ENCODE measurements at regions not wholly inside any gene's neighbourhood (a gene's known extent, or its start where the extent isn't known, plus 50 kb on each side); places are given as distances from the start of the nearest gene placed in this dataset.
"Not testable (repeated sequence)": the region's sequence is repeated elsewhere in the genome, so short reads cannot be mapped to it uniquely, and the experiment has no call there.

- intact Hi-C loops (cut with DNase I): no loop called here
- DNase-seq: no peak
Observed at GRCh38 chr12:114852976-114853529, 169.1 kb upstream of the TBX3 start.

GRCh38 chr12:114851981-114852380, 168.0 kb upstream of the TBX3 start:
- no peak for DNase-seq
- intact Hi-C loops (cut with DNase I): no loop called here

GRCh38 chr12:114850661-114851275, 166.8 kb upstream of the TBX3 start:
- intact Hi-C loops (cut with DNase I): no loop called here
- no peak for DNase-seq

- no peak for DNase-seq
Observed at GRCh38 chr12:114848666-114849065, 164.7 kb upstream of the TBX3 start.

GRCh38 chr12:114847441-114848035, 163.6 kb upstream of the TBX3 start:
- no peak for DNase-seq
- intact Hi-C loops (cut with DNase I): no loop called here

More at GRCh38 chr12:114848666-114849065, 164.7 kb upstream of the TBX3 start:
- intact Hi-C loops (cut with DNase I): no loop called here

- no peak for DNase-seq
- intact Hi-C loops (cut with DNase I): no loop called here
Observed at GRCh38 chr12:114846771-114847170, 162.8 kb upstream of the TBX3 start.

GRCh38 chr12:114841557-114842251, 157.7 kb upstream of the TBX3 start:
- peak in 4 of 42 donors; percentile 3 to 42 (median 6) for DNase-seq
- intact Hi-C loops (cut with DNase I): no loop called here

GRCh38 chr12:114838480-114838879, 154.5 kb upstream of the TBX3 start:
- DNase-seq: no peak
- intact Hi-C loops (cut with DNase I): no loop called here

- intact Hi-C loops (cut with DNase I): no loop called here
- no peak for DNase-seq
Observed at GRCh38 chr12:114836609-114837008, 152.6 kb upstream of the TBX3 start.

GRCh38 chr12:114835031-114835430, 151.1 kb upstream of the TBX3 start:
- DNase-seq: no peak
- intact Hi-C loops (cut with DNase I): no loop called here

- DNase-seq: no peak
Observed at GRCh38 chr12:114834621-114835020, 150.6 kb upstream of the TBX3 start.

GRCh38 chr12:114829833-114830232, 145.9 kb upstream of the TBX3 start:
- no peak for DNase-seq
- intact Hi-C loops (cut with DNase I): no loop called here

More at GRCh38 chr12:114834621-114835020, 150.6 kb upstream of the TBX3 start:
- intact Hi-C loops (cut with DNase I): no loop called here

GRCh38 chr12:114829244-114829643, 145.3 kb upstream of the TBX3 start:
- intact Hi-C loops (cut with DNase I); DNase-seq: not testable (repeated sequence)

GRCh38 chr12:114827461-114827860, 143.5 kb upstream of the TBX3 start:
- no peak for DNase-seq
- intact Hi-C loops (cut with DNase I): no loop called here

GRCh38 chr12:114826244-114826643, 142.3 kb upstream of the TBX3 start:
- intact Hi-C loops (cut with DNase I): no loop called here
- no peak for DNase-seq

GRCh38 chr12:114823724-114824123, 139.7 kb upstream of the TBX3 start:
- intact Hi-C loops (cut with DNase I): no loop called here
- DNase-seq: no peak

GRCh38 chr12:114821570-114821969, 137.6 kb upstream of the TBX3 start:
- intact Hi-C loops (cut with DNase I): no loop called here
- no peak for DNase-seq

- no peak for DNase-seq
- intact Hi-C loops (cut with DNase I): no loop called here
Observed at GRCh38 chr12:114820796-114821195, 136.8 kb upstream of the TBX3 start.

- intact Hi-C loops (cut with DNase I): no loop called here
Observed at GRCh38 chr12:114817571-114818425, 133.8 kb upstream of the TBX3 start.

More at GRCh38 chr12:114817571-114818425, 133.8 kb upstream of the TBX3 start:
- DNase-seq: no peak
